ENCODE measurements at regions not wholly inside any gene's neighbourhood (a gene's known extent, or its start where the extent isn't known, plus 50 kb on each side); places are given as distances from the start of the nearest gene placed in this dataset.
"Not testable (repeated sequence)": the region's sequence is repeated elsewhere in the genome, so short reads cannot be mapped to it uniquely, and the experiment has no call there.

DNA sequence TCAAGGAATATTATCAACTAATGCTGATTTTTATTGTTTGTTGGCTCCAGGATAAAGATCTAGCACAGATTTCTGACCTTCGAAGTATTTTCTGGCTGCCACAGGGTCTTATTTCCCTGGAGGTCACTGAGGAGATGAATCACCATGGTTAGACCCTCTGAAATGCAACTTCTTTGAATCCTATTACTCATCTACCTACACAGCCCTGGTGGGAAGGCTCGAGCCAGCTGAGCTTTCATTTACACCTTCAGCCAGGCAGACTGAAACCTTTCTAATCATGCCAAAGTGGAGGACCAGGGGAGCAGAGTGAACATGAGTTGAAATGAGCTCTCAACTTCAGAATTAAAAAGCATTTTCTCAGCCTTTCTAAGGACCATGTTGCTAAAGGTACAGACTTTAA is 130.5 kb downstream of the SMIM20 start:
- DNase-seq (ENCODE audit: low read depth, low spot score) = no peak

DNA sequence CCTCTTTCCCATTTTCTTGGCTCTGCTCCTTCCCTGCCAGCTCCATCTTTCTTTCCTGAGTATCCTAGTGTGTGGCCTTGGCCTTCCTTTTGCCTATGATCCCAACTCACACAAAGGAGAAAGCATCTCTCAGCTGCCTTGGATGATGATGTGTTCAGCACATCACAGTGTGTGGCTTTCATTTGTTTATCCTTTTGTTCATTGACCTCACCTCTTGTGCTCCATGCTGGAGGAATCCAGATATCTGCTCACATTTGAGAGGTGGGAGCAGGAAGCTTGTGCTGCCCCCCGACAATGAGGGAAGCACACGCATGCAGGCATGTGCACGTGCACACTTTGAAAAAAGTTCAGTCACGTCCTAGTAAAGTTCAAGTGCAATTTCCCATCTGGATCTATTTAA is 131.0 kb downstream of the SMIM20 start:
- no peak for DNase-seq (ENCODE audit: low read depth, low spot score)

DNA sequence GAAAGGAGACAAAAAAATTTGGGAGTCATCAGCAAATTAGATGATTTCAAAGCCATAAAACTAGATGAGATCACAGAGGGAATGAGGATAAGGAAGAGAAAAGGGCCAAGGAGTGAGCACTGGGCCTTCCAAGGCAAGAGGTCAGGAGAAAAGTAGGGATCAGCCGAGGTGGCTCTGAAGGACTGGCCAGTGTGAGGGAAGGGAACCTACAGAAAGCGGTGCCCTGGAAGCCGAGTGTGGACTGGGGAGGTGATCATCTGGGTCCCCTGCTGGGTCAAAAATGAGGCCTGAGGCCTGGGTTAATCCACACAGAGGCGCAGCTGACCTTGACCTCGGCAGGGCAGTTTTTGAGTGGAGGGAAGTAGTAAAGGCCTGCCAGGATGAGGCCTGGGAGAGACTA is 133.8 kb downstream of the SMIM20 start:
- no peak for DNase-seq (ENCODE audit: low read depth, low spot score)

DNA sequence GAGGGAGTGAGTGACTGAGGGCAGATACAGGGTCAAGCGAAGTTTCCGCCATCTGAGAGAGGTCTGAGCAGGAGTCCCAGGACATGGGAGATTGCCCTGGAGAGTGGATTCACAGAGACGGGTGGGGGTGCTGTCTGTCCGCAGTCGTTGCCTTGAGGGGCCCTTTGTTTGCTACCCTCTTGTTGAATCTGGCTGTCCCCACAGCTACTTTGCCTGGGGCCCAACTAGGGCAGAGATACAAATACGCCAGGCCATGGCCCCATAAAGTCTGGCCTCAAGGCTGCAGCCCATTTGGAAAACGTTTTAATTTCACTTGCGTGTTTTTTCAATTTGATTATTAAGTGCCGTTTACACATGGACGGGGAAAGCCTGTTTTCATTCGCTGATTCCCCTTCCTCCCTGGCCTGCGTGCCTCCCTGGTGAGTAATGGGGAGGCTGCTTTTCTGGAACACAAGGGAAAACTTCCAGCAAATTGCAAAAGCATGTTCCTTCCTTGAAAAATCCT is 134.4 kb downstream of the SMIM20 start:
- no peak for DNase-seq (ENCODE audit: low read depth, low spot score)

DNA sequence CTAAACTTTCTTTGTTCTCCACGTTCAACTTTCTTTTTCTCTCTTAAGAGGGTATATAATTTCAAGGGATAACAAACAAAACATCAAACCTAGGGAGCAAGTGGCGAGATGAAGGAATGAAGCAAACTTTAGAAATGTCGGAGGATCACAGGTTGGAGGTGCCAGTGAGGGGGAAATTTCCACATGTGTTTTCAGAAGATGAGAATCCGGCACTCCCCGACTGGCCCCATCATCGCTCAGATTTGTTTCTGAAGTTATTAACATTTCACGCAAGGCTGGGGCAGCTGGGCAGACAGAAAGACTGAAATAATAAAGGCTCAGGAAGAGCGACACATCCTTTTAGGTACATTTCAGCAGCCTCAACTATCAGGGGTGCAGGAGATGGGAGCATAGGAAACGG is 134.9 kb downstream of the SMIM20 start:
- DNase-seq (ENCODE audit: low read depth, low spot score) = no peak

DNA sequence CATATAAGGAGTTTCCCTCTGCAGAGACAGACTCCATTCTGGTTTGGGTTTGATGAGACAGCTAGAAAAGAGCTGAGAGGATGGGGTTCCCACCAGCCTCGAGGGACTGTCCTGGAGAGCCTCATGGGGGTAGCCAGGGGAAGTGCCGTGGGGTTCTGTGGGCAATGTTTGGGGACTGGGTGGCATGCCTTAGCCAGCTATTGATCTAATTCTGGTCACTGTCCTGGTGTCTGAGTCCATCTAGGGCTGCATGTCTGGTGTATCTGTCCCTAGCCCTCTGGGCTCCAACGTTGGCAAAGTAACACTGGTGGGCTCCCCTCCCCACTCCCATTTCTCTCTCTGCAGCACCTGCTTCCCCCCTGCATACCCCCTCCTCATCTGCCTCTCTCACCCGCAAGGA is 135.4 kb downstream of the SMIM20 start:
- no peak for DNase-seq (ENCODE audit: low read depth, low spot score)

DNA sequence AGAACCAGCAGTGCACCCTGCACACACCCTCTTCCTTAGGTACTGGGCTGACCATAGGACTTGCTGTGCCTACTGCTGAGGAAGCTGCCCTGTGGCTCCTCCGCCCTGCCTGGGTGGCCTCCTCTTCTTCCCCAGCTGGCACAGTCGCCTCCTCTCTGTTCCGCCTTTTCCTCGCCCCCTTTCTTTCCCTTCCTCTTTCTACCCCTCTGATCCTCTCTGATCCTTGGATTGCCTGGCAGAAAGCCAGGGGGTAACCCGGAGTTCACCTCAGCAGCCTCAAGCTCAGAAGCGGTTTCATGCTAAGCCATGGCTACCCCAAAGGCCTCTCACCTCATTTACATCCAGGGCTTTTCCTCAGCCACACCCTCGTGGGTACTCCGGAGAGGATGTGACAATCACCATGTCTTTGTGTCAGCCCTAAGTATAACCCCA is 136.2 kb downstream of the SMIM20 start:
- no peak for DNase-seq (ENCODE audit: low read depth, low spot score)

DNA sequence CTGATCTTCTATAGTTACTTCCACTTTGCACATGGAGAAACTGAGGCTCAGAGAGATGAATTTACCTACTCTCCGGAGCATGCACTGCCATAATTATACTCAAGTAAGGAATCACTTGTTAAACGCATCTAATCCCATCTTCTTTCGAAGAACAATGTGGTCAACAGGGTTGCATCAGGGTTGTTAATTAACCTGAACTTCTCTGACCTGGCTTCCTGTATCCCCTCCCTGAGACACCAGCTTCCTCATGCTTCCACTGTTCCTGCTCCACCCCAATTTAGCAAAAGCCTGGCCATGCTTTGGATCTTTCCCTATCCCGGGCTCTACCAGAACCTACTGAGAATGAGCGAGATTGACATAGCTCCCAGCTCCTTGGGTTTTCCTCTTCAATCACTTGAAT is 136.7 kb downstream of the SMIM20 start:
- no peak for DNase-seq (ENCODE audit: low read depth, low spot score)

DNA sequence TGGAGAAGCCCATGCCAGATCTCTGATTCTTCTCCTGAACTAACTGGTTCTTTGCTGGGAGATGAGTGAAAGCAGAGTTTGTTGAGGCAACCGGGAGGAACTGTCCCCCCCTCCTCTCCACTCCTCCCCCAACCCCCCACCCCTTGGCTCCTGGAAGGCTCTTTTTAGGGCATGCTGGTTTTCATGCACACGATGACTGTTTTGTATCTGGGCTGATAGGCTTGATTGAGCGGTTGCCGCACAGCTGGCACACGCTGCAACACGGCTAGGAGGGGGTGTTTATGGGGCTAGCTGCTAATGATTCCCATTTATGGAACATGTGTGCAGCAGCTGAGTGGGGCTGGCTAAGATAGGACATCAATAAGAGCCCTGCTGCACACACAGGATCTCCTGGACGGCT is 137.2 kb downstream of the SMIM20 start:
- DNase-seq (ENCODE audit: low read depth, low spot score) = no peak

DNA sequence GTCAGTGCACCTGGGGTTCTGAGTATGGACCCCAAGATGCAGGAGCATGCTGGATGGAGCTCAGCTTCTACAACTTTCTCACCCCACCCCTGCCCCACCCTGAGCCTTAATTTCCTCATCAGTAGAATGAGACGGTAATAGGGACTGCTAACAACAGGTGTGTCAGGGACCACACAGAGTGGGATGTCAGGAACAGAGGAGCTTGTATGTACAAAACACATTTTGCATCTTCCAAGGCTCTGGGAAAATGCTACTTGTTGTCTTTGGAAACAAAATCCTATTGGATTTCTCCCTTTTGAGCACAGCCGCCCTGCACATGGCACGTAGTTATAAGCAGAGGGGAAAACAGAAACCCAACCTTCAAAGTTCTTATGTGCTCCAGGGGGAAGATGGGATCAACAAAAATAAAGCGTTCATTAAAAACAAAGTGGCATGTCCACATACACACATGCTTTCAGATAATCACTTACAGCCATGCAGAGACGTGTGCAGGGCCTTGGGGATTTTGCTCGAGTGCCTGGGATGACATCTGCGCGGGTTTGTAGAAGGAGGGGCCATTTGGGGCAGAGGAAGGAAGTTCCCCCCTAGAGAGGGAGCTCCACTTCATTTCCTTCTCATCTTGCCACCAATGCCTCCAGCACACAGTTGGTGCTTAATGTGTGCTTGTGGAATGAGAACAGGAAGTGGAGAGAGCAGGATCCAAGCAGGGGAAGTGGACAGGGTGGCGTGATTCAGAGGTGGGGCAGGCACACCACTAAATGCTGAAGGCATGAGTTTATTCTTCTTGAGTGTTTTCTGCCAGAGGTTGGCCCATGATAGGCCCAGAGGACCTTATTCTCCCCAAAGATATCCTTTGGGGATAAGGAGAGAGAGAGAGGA is 138.9 kb downstream of the SMIM20 start:
- no peak for DNase-seq (ENCODE audit: low read depth, low spot score)

DNA sequence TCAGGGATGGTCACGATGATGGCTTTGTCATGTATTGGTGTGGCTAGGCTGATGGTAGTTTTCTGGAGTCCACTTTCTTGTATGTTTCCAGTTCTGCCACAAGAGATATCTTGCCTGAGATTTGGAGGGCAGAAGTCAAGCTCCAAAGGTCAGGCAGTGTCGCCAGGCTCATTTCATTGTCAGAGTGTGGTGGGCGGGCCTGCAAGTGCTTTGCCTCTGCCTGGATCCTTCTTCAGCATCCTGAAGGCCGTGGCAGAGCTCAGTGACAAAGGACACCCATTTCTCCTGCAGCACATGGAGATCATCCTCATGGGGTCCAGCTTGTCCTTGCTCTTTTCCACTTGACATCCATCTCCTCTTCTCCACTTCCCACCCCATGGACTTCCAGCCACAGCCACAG is 139.7 kb downstream of the SMIM20 start:
- no peak for DNase-seq (ENCODE audit: low read depth, low spot score)

DNA sequence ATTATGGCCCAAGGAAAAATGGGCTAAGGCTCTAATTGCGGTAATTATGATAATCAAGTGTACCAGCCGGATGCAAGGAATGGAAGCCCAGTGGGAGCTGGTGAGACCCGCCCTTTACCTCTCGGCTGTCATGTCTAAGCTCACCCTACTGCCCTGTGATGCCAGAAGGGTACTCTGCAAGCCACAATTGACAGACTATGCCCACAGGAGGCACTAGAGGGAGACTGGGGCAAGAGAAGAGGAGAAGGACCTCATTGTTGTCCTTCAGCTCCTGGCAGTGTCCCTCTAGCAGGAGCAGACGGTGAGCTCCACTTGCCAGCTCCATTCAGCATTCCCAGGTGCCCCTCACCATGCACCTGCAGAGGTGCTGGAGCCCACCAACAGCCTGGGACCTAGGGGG is 141.8 kb downstream of the SMIM20 start:
- DNase-seq (ENCODE audit: low read depth, low spot score) = no peak

DNA sequence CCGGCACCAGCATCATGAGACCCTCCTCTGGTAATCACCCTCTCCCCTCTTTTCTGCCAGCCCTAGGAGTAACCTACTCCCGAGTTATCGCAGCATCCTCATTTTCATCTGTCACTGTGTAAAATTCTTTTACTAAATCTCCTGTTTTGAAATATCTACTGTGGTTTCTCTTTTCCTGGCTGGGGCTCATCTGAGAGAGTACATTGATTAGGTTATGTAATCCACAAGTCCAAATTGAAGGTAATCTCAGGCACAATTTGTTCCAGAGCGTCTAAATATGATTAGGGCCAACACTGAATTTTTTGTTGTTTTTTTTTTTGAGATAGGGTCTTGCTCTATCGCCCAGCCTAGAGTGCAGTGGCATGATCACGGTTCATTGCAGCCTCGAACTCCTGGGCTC is 142.4 kb downstream of the SMIM20 start:
- no peak for DNase-seq (ENCODE audit: low read depth, low spot score)

DNA sequence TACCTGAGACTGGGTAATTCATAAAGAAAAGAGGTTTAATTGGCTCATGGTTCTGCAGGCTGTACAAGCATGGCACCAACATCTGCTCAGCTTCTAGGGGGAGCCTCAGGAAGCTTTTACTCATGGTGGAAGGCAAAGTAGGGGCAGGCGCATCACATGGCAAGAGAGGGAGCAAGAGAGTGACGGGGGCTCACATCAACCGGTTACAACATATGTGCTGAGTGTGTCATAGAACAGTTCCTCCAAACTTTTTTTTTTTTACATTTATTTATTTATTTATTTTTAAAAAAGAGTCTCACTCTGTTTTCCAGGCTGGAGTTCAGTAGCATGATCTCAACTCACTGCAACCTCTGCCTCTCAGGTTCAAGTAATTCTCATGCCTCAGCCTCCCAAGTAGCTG is 143.8 kb downstream of the SMIM20 start:
- not testable (repeated sequence) for DNase-seq (ENCODE audit: low read depth, low spot score)

DNA sequence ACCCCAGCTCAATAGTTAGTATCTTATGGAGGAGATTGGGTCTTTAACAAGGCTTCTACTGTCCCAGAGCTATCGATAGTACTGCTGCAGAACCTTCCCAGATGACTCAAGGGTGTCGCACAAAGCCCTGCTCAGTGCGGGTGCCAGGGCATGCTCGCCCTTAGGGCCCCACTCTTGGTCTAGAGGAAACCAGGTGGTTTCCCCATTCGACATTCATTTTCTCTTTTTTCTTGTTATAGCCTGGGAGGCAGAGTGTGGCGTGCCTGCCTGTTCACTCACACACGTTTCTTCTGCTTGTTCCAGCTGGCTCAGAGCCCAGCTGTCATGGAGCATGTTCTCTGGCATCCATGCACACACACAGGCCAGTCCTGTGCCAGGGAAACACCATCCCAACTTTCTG is 144.5 kb downstream of the SMIM20 start:
- DNase-seq (ENCODE audit: low read depth, low spot score) = no peak

DNA sequence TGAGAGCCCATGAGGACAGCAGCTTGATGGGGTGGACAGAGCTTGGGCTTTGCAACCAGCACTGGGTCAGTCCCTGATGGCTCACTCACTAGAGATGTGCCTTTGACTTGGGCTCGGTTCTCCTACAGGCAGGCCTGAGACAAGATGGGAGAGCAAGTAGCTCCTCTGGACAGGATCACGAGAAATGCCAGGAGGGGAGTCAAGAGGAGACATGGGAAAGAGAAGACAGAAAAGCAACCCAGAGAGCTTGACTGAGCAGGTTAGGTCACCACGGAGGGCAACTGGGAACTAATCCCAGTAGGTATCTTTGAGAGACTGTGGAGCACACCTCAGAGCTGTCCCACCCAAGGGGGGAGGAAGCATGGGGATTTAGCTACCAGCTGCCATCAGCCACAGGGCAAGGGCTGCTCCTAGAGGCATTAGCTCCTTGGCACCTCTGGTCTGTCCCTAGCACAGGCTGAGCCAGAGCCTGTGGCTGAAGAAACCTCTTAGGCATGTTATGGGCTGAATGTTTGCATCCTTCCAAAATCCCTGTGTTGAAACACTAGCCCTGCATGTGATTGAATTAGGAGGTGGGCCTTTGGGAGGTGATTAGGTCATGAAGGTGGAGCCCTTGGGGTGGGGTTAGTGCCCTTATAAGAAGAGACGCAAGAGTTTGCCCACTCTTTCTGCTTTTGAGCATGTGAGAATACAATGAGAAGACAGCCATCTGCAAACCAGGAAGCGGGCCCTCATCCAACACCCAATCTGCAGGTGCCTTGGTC is 145.6 kb downstream of the SMIM20 start:
- no peak for DNase-seq (ENCODE audit: low read depth, low spot score)

DNA sequence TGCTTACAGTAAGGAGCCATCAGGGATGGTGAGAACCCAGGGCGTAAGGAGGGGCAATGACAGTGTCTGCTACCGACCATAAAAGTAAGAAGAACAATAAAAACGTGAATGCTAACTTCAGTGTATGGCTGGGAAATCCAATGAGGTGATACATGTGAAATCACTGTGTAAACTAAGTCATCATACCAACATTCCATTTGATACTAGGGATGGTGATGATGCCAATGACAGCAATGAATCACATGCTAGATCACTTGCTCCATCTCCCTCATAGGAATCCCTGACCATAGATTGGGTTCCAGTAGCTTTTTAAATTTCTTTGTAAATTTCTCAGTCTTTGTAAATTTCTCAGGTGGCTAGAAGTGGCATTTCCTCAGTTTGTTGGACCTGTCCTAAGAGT is 146.3 kb downstream of the SMIM20 start:
- DNase-seq (ENCODE audit: low read depth, low spot score) = no peak

DNA sequence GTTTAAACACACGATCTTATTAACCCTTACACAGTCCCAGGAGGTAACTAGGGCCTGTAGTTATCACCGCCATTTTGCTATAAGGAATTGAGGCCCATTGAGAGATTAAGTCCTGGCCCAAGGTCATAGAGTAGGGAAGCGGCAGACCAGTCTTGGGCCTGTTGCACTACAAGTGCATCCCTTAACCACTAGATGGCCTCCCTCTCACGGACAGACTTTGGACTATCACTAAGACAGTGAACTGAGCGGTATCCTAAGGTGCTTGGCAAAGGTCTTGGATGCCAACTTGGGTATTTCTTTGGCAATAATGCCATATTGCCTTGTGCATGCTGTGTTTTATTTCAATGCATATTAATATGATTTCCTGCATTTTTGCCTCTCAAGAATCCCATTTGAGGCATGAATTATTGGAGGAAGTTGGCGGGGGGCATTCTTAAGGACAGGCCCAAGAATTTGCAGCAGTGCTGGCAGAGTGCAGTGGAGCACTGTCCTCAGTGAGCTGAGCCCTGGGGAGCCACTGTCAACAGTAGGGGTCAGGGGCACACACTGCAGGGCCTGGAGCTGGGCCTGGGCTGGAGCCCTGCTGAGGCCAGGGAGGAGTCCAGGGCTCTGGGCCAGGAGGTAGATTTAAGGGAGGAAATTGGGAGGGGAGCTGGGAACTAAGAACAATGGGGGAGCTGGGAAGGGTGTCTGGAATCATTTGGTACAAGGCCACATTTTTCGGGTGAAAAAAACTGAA is 147.4 kb downstream of the SMIM20 start:
- peak; percentile 63 for DNase-seq (ENCODE audit: low read depth, low spot score)

DNA sequence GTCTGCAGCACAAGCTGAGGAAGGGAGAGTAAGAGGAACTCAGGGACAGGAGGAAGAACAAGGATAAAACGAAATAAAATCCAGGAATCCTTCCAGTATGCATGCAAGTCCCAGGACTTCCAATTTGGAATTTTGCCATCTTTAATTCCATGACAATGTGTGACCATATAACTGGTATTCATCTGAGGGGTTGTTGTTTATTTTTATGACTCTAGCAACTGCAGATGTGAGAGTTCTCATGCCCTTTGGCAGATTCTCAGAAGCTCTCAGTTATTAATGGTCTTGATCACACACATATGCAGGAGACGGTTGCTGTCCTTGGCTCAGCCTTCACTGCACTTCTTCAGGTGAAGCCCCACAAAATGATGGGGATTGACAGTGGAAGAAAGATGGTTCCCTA is 148.2 kb downstream of the SMIM20 start:
- DNase-seq (ENCODE audit: low read depth, low spot score) = no peak

DNA sequence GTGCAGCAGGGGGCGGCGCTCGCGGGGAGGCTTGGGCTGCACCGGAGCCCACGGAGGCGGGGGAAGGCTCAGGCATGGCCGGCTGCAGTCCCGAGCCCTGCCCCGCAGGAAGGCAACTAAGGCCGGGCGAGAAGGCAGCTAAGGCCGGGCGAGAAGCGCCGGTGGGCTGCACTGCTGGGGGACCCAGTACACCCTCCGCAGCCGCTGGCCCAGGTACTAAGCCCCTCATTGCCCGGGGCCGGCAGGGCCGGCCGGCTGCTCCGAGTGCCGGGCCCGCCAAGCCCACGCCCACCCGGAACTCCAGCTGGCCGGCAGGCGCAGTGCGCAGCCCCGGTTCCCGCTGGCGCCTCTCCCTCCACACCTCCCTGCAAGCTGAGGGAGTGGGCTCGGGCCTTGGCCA is 150.0 kb downstream of the SMIM20 start:
- not testable (repeated sequence) for DNase-seq (ENCODE audit: low read depth, low spot score)

DNA sequence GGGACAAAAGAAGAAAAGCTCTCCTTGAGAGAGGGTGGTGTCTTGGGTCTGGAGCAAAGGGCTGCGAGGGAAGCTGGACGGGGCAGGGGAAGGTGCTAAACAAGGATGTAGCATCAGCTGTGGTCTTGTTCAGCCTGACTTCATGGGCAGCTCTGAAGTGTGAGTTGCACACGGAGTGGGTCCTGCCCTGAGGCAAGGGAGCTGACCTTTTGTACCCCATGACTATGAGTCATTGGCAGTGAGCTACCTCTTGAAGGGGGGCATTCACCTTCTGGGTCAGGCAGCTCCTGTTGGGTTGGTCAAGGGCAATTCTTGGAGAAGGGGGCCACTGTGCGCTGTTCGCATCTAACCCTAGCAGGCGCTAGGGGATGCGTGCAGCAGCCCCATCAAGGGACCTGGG is 151.8 kb downstream of the SMIM20 start:
- DNase-seq (ENCODE audit: low read depth, low spot score) = no peak

DNA sequence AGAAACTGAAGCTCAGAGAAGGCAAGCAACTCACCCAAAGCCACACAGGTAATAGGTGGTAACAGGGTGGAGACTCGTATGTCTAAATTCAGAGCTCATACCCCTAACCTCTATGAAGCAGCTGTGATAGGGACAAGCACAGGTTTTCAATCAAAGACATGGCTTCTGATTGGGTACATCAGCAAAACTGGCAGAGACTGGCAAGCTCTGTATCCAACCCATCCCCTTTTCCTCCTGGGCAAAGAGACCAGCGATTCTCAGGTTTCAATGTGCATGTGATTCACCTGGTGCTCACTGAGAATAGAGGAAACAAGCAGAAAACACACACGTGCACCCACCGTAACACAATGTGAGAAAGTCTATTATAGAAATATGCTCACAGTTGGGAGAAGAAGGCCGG is 153.0 kb downstream of the SMIM20 start:
- DNase-seq (ENCODE audit: low read depth, low spot score) = no peak
